Left lobe of liver (tissue), 2 donors: ENCODE measurements at regions not wholly inside any gene's neighbourhood (a gene's known extent, or its start where the extent isn't known, plus 50 kb on each side); places are given as distances from the start of the nearest gene placed in this dataset.
"Not testable (repeated sequence)": the region's sequence is repeated elsewhere in the genome, so short reads cannot be mapped to it uniquely, and the experiment has no call there.

Source experiments
- ATAC-seq: fragments of 200-7000 bp; cut with Tn5 transposase; one replicate; pipeline ENCODE4 v1.9.1; 2020; ENCODE audit warnings: mild to moderate bottlenecking, moderate library complexity
- DNase-seq: peaks from one replicate; pipeline ENCODE4 v3.0.0-alpha.2; 2020; ENCODE audit warnings: low spot score
- donor health status: DM: no; HTN: no; CAD: no; lungs with moderate emphysema.
- donor health status: DM: no; HTN: yes; CAD: no.

- ATAC-seq (no peak), DNase-seq (no peak)
Measured at GRCh38 chr4:33975995-33976394, 2268.3 kb downstream of the ARAP2 start.

- ATAC-seq, DNase-seq: not testable (repeated sequence)
Measured at GRCh38 chr4:33979781-33980180, 2264.5 kb downstream of the ARAP2 start.

GRCh38 chr4:33980361-33980760 lies 2264.0 kb downstream of the ARAP2 start:
- DNase-seq (no peak), ATAC-seq (no peak)

GRCh38 chr4:33989820-33990443 lies 2254.4 kb downstream of the ARAP2 start:
- ATAC-seq, result no peak
- no peak for DNase-seq

GRCh38 chr4:33996075-33996718 lies 2248.1 kb downstream of the ARAP2 start:
- DNase-seq (no peak), ATAC-seq (no peak)

- no peak for ATAC-seq
- DNase-seq, result no peak
Measured at GRCh38 chr4:33998291-33998690, 2246.0 kb downstream of the ARAP2 start.

GRCh38 chr4:34000356-34000755 lies 2244.0 kb downstream of the ARAP2 start:
- DNase-seq (no peak), ATAC-seq (no peak)

- DNase-seq, ATAC-seq: not testable (repeated sequence)
Measured at GRCh38 chr4:34006540-34006939, 2237.8 kb downstream of the ARAP2 start.

GRCh38 chr4:34009951-34010350 lies 2234.4 kb downstream of the ARAP2 start:
- no peak for DNase-seq

GRCh38 chr4:34010751-34011519 lies 2233.4 kb downstream of the ARAP2 start:
- ATAC-seq, result no peak
- no peak for DNase-seq

More at GRCh38 chr4:34009951-34010350, 2234.4 kb downstream of the ARAP2 start:
- no peak for ATAC-seq

- ATAC-seq (no peak), DNase-seq (no peak)
Measured at GRCh38 chr4:34035225-34035624, 2209.1 kb downstream of the ARAP2 start.

GRCh38 chr4:34037280-34037679 lies 2207.0 kb downstream of the ARAP2 start:
- DNase-seq (no peak), ATAC-seq (no peak)

GRCh38 chr4:34039766-34040165 lies 2204.5 kb downstream of the ARAP2 start:
- ATAC-seq, result no peak
- DNase-seq, result no peak

- ATAC-seq (no peak), DNase-seq (no peak)
Measured at GRCh38 chr4:34043131-34043530, 2201.2 kb downstream of the ARAP2 start.

GRCh38 chr4:34046580-34046979 lies 2197.7 kb downstream of the ARAP2 start:
- ATAC-seq (no peak), DNase-seq (no peak)

GRCh38 chr4:34047363-34047762 lies 2197.0 kb downstream of the ARAP2 start:
- DNase-seq, result no peak
- no peak for ATAC-seq

GRCh38 chr4:34066126-34066525 lies 2178.2 kb downstream of the ARAP2 start:
- DNase-seq, result no peak
- ATAC-seq, result no peak

- DNase-seq (no peak), ATAC-seq (no peak)
Measured at GRCh38 chr4:34091451-34091850, 2152.9 kb downstream of the ARAP2 start.

GRCh38 chr4:34094114-34094513 lies 2150.2 kb downstream of the ARAP2 start:
- ATAC-seq, result no peak
- no peak for DNase-seq

- DNase-seq, result no peak
- ATAC-seq, result no peak
Measured at GRCh38 chr4:34105311-34105710, 2139.0 kb downstream of the ARAP2 start.

GRCh38 chr4:34108391-34108790 lies 2135.9 kb downstream of the ARAP2 start:
- DNase-seq (no peak), ATAC-seq (no peak)

- DNase-seq, result no peak
Measured at GRCh38 chr4:34112573-34112972, 2131.7 kb downstream of the ARAP2 start.

More at GRCh38 chr4:34112573-34112972, 2131.7 kb downstream of the ARAP2 start:
- peak; percentile 87 for ATAC-seq
